SK-N-SH treated with all-trans-retinoic acid at 6 μM for 48 hours (cell line): ENCODE measurements at regions not wholly inside any gene's neighbourhood (a gene's known extent, or its start where the extent isn't known, plus 50 kb on each side); places are given as distances from the start of the nearest gene placed in this dataset.

ENCODE experiments used
- ATAC-seq: fragments of 200-7000 bp; cut with Tn5 transposase; 3 replicates; pipeline ENCODE4 v1.9.1; 2020; ENCODE audit warnings: mild to moderate bottlenecking, moderate library complexity
- BACH2 ChIP-seq: fragments of 250-450 bp; sonication (Bioruptor Pico); IDR thresholded peaks from 2 replicates; pipeline ENCODE4 v1.9.0; 2021; ENCODE audit warnings: mild to moderate bottlenecking, borderline replicate concordance
- ESRRG ChIP-seq: fragments of 250-450 bp; sonication (Bioruptor Pico); IDR thresholded peaks from 2 replicates; pipeline ENCODE4 v1.6.1; 2021; ENCODE audit warnings: mild to moderate bottlenecking
- GLIS3 ChIP-seq: fragments of 250-450 bp; sonication (Bioruptor Pico); IDR thresholded peaks from 2 replicates; pipeline ENCODE4 v1.5.0; 2020; ENCODE audit warnings: mild to moderate bottlenecking, moderate library complexity
- ISL1 ChIP-seq: fragments of 250-450 bp; sonication (Bioruptor Pico); IDR thresholded peaks from 2 replicates; pipeline ENCODE4 v2.1.2; 2022; ENCODE audit warnings: mild to moderate bottlenecking, moderate library complexity
- OSR1 ChIP-seq: fragments of 250-450 bp; sonication (Bioruptor Pico); IDR thresholded peaks from 2 replicates; pipeline ENCODE4 v1.8.0; 2022; ENCODE audit warnings: moderate library complexity, mild to moderate bottlenecking, inconsistent platforms
- PPARA ChIP-seq: fragments of 250-450 bp; sonication (Bioruptor Pico); IDR thresholded peaks from 2 replicates; pipeline ENCODE4 v1.5.0; 2020; ENCODE audit warnings: mild to moderate bottlenecking, borderline replicate concordance
- RARB ChIP-seq: fragments of 250-450 bp; sonication (Bioruptor Pico); IDR thresholded peaks from 2 replicates; pipeline ENCODE4 v1.8.0; 2021; ENCODE audit warnings: mild to moderate bottlenecking, moderate library complexity
- TOX ChIP-seq: fragments of 250-450 bp; sonication (Bioruptor Pico); IDR thresholded peaks from 2 replicates; pipeline ENCODE4 v1.8.0; 2021; ENCODE audit warnings: mild to moderate bottlenecking, moderate library complexity, borderline replicate concordance
- ZC3H10 ChIP-seq: fragments of 250-450 bp; sonication (Bioruptor Pico); IDR thresholded peaks from 2 replicates; pipeline ENCODE4 v1.5.1; 2021; ENCODE audit warnings: mild to moderate bottlenecking, moderate library complexity
- ZFP3 ChIP-seq: fragments of 250-450 bp; sonication (Bioruptor Pico); IDR thresholded peaks from 2 replicates; pipeline ENCODE4 v1.5.0; 2020; ENCODE audit warnings: mild to moderate bottlenecking, moderate library complexity
- ZNF565 ChIP-seq: fragments of 450-650 bp; formaldehyde crosslinking; conservative IDR thresholded peaks from 2 replicates; pipeline ENCODE4 v1.5.0; 2020; ENCODE audit warnings: low read depth, mild to moderate bottlenecking, moderate library complexity
- ZNF70 ChIP-seq: fragments of 450-650 bp; formaldehyde crosslinking; IDR thresholded peaks from 2 replicates; pipeline ENCODE4 v1.5.0; 2020; ENCODE audit warnings: mild to moderate bottlenecking, moderate library complexity
- ZNF8 ChIP-seq: fragments of 450-650 bp; formaldehyde crosslinking; IDR thresholded peaks from 2 replicates; pipeline ENCODE4 v1.5.0; 2020; ENCODE audit warnings: mild to moderate bottlenecking, moderate library complexity
- TF ChIP-seq, protein P1 (sequence below): fragments of 250-450 bp; sonication (Bioruptor Pico); IDR thresholded peaks from 2 replicates; pipeline ENCODE4 v1.5.1; 2021; ENCODE audit warnings: mild to moderate bottlenecking, moderate library complexity
- TF ChIP-seq, protein P2 (sequence below): fragments of 250-450 bp; sonication (Bioruptor Pico); IDR thresholded peaks from 2 replicates; pipeline ENCODE4 v1.8.0; 2020; ENCODE audit warnings: mild to moderate bottlenecking, moderate library complexity, borderline replicate concordance
- TF ChIP-seq, protein P3 (sequence below): fragments of 250-450 bp; sonication (Bioruptor Pico); IDR thresholded peaks from 2 replicates; pipeline ENCODE4 v1.8.0; 2021; ENCODE audit warnings: low read depth, mild to moderate bottlenecking, moderate library complexity, borderline replicate concordance
- TF ChIP-seq, protein P4 (sequence below): fragments of 250-450 bp; sonication (Bioruptor Pico); IDR thresholded peaks from 2 replicates; pipeline ENCODE4 v1.5.1; 2020; ENCODE audit warnings: low read depth, mild to moderate bottlenecking, moderate library complexity

DNA sequence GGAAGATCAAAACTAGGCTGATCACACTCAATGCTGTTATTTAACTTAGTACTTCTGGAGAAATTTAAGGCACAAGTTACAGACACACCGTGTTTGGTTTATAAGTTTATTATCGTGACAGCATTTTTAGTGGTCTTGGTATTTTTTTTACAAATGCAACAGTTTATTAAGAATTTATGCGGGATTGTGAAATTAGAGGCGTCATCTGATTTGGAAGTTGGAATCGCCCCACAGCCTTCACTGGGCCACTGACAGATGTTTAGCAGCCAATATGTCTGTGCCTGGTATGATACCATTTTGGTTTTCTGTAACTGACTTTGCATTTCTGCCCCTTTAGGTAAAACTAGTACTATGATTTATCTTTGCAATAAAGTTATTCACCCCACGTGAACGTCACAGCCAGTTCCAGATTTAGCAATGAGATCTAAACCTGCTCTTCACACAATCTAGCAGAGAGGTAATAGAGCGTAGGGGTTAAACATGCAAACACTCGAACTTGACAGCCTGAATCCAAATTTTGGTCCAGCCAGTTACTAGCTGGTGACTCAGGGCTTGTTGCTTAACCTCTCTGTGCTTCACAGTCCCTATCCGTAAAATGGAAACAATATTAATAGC, 73.2 kb upstream of the SSTR1 start:
- ATAC-seq = no peak
- TF ChIP-seq ZNF70 (CRISPR knock-in tag) (no peak), TOX (CRISPR knock-in tag) (no peak), RARB (CRISPR knock-in tag) (no peak), ESRRG (CRISPR knock-in tag) (no peak), GLIS3 (CRISPR knock-in tag) (no peak), BACH2 (CRISPR knock-in tag) (no peak), ZNF565 (CRISPR knock-in tag) (no peak), ZFP3 (CRISPR knock-in tag) (no peak), PPARA (CRISPR knock-in tag) (no peak), ZNF8 (CRISPR knock-in tag) (no peak), ISL1 (CRISPR knock-in tag) (no peak)
- TF ChIP-seq, protein P1, sequence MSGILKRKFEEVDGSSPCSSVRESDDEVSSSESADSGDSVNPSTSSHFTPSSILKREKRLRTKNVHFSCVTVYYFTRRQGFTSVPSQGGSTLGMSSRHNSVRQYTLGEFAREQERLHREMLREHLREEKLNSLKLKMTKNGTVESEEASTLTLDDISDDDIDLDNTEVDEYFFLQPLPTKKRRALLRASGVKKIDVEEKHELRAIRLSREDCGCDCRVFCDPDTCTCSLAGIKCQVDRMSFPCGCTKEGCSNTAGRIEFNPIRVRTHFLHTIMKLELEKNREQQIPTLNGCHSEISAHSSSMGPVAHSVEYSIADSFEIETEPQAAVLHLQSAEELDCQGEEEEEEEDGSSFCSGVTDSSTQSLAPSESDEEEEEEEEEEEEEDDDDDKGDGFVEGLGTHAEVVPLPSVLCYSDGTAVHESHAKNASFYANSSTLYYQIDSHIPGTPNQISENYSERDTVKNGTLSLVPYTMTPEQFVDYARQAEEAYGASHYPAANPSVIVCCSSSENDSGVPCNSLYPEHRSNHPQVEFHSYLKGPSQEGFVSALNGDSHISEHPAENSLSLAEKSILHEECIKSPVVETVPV (CRISPR knock-in tag) = no peak
- TF ChIP-seq, protein P2, sequence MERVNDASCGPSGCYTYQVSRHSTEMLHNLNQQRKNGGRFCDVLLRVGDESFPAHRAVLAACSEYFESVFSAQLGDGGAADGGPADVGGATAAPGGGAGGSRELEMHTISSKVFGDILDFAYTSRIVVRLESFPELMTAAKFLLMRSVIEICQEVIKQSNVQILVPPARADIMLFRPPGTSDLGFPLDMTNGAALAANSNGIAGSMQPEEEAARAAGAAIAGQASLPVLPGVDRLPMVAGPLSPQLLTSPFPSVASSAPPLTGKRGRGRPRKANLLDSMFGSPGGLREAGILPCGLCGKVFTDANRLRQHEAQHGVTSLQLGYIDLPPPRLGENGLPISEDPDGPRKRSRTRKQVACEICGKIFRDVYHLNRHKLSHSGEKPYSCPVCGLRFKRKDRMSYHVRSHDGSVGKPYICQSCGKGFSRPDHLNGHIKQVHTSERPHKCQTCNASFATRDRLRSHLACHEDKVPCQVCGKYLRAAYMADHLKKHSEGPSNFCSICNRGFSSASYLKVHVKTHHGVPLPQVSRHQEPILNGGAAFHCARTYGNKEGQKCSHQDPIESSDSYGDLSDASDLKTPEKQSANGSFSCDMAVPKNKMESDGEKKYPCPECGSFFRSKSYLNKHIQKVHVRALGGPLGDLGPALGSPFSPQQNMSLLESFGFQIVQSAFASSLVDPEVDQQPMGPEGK (CRISPR knock-in tag) = no peak
- TF ChIP-seq, protein P3, sequence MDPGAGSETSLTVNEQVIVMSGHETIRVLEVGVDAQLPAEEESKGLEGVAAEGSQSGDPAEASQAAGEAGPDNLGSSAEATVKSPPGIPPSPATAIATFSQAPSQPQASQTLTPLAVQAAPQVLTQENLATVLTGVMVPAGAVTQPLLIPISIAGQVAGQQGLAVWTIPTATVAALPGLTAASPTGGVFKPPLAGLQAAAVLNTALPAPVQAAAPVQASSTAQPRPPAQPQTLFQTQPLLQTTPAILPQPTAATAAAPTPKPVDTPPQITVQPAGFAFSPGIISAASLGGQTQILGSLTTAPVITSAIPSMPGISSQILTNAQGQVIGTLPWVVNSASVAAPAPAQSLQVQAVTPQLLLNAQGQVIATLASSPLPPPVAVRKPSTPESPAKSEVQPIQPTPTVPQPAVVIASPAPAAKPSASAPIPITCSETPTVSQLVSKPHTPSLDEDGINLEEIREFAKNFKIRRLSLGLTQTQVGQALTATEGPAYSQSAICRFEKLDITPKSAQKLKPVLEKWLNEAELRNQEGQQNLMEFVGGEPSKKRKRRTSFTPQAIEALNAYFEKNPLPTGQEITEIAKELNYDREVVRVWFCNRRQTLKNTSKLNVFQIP (CRISPR knock-in tag) = no peak
- TF ChIP-seq, protein P4, sequence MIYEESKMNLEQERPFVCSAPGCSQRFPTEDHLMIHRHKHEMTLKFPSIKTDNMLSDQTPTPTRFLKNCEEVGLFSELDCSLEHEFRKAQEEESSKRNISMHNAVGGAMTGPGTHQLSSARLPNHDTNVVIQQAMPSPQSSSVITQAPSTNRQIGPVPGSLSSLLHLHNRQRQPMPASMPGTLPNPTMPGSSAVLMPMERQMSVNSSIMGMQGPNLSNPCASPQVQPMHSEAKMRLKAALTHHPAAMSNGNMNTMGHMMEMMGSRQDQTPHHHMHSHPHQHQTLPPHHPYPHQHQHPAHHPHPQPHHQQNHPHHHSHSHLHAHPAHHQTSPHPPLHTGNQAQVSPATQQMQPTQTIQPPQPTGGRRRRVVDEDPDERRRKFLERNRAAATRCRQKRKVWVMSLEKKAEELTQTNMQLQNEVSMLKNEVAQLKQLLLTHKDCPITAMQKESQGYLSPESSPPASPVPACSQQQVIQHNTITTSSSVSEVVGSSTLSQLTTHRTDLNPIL (CRISPR knock-in tag) = no peak

DNA sequence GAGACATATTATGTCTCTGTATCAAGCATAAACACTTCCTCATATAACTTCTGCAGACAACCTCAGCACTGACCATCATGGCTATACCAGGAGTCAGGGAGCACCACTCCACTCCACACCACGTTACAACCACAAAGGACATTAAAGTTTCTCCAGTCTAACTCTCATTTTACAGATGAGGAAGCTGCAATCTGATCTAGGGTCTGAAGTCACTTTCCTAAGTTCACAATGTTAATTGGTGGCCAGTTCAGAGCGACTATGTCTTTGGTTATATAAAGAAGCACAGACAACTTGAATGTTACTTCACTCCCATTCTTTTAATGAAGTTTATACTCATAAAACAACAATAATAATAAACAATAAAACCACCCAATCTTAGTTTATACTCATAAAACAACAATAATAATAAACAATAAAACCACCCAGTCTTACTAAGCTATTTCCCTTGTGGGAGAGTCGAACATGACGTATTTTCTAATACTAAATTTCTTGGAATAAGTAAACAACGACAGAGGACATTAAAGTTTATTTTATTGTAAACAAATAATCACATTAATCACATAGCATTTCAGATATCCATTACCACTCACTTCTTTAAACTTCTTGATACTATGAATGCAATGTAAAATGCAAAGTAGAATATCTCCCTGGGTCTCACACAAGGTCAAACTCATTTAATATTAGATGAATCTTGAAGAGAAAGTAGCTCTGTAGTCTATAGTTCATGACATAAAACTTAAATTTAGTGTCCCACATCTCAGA, 72.4 kb upstream of the SSTR1 start:
- TF ChIP-seq, protein P1 (CRISPR knock-in tag) = no peak
- TF ChIP-seq, protein P4 (CRISPR knock-in tag) = no peak
- TF ChIP-seq ISL1 (CRISPR knock-in tag) (no peak), GLIS3 (CRISPR knock-in tag) (no peak), BACH2 (CRISPR knock-in tag) (no peak)
- TF ChIP-seq, all 23 proteins: peak for 0
- ATAC-seq = no peak

DNA sequence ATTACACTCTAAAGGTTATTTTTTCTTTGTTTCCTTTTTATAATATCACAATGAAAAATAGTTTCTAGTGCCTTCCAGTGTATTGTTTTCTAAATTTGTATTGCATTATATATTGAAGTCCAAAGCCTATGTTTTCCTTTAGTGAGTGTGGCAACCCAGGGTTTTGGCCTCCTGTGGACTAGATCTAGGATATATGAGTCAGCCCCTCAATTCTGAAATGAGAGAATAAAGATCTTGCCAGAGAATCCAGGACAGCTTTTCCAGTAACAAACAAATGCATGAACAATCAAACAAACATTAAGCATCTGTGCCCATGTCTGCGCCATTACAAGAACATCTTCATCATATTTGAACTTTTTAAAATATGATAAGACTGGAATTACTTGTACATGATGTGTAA, 70.7 kb upstream of the SSTR1 start:
- ATAC-seq = no peak
- TF ChIP-seq, protein P3 (CRISPR knock-in tag) = no peak
- TF ChIP-seq TOX (CRISPR knock-in tag) (no peak), PPARA (CRISPR knock-in tag) (no peak), RARB (CRISPR knock-in tag) (no peak), ZC3H10 (CRISPR knock-in tag) (no peak), OSR1 (CRISPR knock-in tag) (no peak), BACH2 (CRISPR knock-in tag) (no peak)
- TF ChIP-seq, protein P2 (CRISPR knock-in tag) = no peak
- TF ChIP-seq, protein P1 (CRISPR knock-in tag) = no peak
- TF ChIP-seq, protein P4 (CRISPR knock-in tag) = no peak
